Sigmoid colon (tissue), 4 donors: ENCODE measurements at regions not wholly inside any gene's neighbourhood (a gene's known extent, or its start where the extent isn't known, plus 50 kb on each side); places are given as distances from the start of the nearest gene placed in this dataset.

ENCODE experiments used
- EP300 ChIP-seq, 4 donors: sonication (generic); formaldehyde crosslinking; IDR thresholded peaks; one replicate each; pipeline ENCODE4 v1.6.1; 2017; ENCODE audit warnings: antibody characterized with exemption in 4 of 4
- POLR2AphosphoS5 ChIP-seq, 4 donors: sonication (generic); formaldehyde crosslinking; IDR thresholded peaks; one replicate each; pipeline ENCODE4 v1.6.1; 2017; ENCODE audit warnings: antibody characterized with exemption in 4 of 4
- TF ChIP-seq, protein P1 (sequence below), 4 experiments: fragments of 450-650 bp in 3 of 4; fragments of 200-600 bp in 1 of 4; IDR thresholded peaks; one replicate each; pipeline ENCODE4 v1.5.1; 2016 to 2019; ENCODE audit warnings: antibody characterized with exemption in 4 of 4, mild to moderate bottlenecking in 3 of 4, moderate library complexity in 2 of 4

DNA sequence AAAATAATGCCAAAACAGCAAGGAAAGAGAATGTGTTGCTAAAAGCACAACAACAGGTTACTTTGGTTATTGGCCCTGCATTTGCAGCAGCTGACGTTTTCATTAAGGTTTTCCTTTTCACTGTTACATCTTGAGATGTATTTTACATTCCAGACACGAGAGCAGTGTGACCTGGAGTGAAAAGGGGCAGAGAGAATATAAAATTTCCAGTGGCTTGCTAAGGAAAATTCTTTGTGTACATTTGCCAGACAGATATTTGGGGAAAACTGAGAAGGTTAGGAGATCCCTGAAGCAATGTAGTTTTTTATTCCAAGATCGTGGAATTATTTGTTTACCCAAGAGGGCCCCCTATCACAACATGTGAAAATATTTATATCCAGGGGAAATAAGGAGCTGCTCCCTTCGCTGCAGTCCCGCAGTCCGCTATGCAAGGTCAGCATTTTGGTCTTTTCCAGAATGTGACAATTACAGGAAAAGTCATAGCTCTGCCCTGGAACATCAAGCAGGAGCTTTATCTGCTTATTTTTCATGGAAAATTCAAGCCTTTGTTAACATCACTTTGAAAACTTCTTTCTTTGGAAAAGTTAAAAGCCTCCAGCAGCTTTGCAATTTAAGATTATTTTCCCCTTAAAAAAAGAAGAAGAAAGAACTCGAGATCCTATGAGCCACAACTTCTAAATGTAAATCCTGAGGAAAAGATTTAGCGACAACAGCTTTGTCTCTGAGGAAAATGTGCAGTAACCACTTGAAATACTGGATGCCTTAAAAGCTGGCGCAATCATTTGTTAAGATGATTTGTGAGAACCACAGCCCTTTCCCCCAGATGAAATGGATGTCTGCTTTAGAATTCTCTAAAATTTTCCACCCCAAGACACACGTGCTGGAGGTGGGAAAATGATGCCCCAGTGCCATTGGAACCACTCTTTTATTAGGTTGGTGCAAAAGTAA is 256.4 kb upstream of the TPM1 start:
- TF ChIP-seq, protein P1, sequence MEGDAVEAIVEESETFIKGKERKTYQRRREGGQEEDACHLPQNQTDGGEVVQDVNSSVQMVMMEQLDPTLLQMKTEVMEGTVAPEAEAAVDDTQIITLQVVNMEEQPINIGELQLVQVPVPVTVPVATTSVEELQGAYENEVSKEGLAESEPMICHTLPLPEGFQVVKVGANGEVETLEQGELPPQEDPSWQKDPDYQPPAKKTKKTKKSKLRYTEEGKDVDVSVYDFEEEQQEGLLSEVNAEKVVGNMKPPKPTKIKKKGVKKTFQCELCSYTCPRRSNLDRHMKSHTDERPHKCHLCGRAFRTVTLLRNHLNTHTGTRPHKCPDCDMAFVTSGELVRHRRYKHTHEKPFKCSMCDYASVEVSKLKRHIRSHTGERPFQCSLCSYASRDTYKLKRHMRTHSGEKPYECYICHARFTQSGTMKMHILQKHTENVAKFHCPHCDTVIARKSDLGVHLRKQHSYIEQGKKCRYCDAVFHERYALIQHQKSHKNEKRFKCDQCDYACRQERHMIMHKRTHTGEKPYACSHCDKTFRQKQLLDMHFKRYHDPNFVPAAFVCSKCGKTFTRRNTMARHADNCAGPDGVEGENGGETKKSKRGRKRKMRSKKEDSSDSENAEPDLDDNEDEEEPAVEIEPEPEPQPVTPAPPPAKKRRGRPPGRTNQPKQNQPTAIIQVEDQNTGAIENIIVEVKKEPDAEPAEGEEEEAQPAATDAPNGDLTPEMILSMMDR (IDR thresholded peaks at IDR 0.05), result no peak
- no peak for TF ChIP-seq EP300 (IDR thresholded peaks at IDR 0.05)
- TF ChIP-seq POLR2AphosphoS5 (IDR thresholded peaks at IDR 0.05), result no peak
